NCI-H460 (cell line): ENCODE measurements at regions not wholly inside any gene's neighbourhood (a gene's known extent, or its start where the extent isn't known, plus 50 kb on each side); places are given as distances from the start of the nearest gene placed in this dataset.
"Not testable (repeated sequence)": the region's sequence is repeated elsewhere in the genome, so short reads cannot be mapped to it uniquely, and the experiment has no call there.

ENCODE experiments used
- DNase-seq: peaks from one replicate; pipeline ENCODE4 v3.0.0-alpha.2; 2016; ENCODE audit warnings: low read depth; ENCODE audit errors: extremely low read depth

DNA sequence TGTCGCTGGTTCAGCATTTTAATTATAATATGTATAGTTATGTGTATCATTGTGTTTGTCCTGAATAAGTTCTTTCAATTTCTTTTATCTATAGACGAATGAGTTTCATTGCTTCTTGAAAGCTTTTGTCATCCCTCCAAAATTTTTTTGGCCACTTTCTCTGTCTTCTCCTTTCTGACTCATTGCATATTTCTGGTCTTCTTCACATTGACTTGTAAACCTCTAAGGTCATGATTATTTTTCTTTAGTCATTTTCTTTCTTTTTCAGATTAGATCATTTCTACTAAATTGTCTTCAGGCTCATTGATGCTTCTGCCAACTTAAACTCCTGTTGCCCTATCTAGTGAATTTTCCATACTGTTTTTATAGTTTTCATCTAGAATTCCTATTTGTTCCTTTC lies 555.1 kb downstream of the RPIA start:
- DNase-seq, result not testable (repeated sequence)

DNA sequence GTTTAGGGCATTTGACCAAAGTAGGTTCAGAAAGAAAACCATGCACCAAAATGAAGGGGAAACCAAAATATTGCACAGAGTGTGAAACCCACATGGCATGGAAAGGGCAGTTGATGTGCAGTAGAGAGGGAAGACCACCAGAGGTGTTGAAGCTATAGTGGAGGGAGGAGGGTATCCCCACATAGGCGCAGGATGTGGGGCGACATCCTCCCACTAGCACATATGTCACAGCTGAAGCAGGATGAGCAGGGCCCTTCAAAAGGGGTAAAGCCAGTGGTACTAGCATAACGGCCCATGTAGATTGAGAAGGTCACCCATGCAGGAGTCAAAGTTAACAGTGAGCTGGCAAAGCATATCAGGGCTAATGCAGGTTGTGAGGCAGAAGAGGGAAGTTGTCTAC lies 563.5 kb downstream of the RPIA start:
- not testable (repeated sequence) for DNase-seq

DNA sequence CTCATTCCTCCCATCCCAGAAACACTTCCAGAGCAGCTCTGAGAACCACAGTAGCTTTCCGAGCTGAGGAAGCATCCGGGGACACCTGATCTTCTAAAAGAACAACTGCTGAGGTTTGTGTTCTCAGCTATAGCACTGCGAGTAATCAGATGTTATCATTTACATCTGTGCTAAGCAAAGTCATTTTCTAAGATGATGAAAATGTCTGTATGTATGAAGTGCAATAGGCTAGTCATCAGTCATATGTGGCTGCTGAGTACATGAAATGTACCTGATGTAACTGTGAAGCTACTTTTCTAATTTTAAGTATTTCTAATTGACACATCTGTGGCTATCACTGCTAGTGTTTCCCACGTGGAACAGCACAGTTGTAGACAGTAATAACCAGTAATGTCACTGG lies 582.0 kb downstream of the RPIA start:
- not testable (repeated sequence) for DNase-seq

GRCh38 chr2:89280536-89280935 lies 589.1 kb downstream of the RPIA start:
- not testable (repeated sequence) for DNase-seq

GRCh38 chr2:89286448-89287080 lies 595.1 kb downstream of the RPIA start:
- not testable (repeated sequence) for DNase-seq

DNA sequence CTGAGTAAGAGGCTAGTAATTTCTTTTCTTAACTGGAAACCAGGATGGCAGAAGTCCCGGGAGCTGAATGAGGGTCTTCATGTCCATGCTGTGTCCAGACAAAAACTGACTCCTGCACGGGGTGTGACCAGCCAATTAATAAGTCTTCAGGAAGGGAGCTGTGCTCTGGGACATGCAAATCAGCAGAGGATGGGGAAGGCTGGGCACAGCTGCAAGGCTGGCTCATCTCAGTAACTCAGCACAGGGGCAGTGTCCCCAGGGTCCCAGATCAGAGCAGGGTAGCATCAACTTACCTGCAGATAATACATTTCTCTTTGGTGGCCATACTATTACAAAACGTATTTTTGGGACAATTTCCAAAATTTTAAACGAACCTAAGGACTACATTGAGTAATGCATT lies 595.6 kb downstream of the RPIA start:
- DNase-seq, result not testable (repeated sequence)

- not testable (repeated sequence) for DNase-seq
Measured at GRCh38 chr2:89291717-89292298, 600.3 kb downstream of the RPIA start.

GRCh38 chr2:89293399-89293798 lies 601.9 kb downstream of the RPIA start:
- DNase-seq, result not testable (repeated sequence)

GRCh38 chr2:89294335-89294734 lies 602.9 kb downstream of the RPIA start:
- not testable (repeated sequence) for DNase-seq

DNA sequence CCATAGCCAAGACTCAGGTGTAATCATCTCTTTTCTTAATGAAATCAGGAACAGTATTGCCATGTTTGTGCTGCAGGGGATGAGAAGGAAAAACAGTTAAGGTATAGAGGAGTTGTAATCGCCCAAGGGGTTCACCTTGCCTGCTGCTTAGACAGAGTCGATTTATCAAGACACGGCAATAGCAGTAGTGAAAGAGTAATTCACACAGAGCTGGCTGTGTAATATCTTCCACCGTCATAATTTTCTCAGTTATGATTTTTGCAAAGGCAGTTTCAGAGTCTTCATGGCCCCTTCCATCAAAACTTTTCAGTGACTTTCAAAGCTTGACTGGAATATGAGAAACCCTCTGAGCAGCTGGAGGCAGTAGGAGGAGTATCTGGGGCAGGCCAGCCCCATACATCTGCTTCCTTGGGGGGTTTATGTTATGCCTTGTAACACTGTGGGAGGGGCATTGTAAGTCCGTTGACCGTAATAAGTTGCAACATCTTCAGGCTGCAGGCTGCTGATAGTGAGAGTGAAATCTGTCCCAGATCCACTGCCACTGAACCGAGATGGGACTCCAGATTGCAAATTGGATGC lies 605.4 kb downstream of the RPIA start:
- not testable (repeated sequence) for DNase-seq

DNA sequence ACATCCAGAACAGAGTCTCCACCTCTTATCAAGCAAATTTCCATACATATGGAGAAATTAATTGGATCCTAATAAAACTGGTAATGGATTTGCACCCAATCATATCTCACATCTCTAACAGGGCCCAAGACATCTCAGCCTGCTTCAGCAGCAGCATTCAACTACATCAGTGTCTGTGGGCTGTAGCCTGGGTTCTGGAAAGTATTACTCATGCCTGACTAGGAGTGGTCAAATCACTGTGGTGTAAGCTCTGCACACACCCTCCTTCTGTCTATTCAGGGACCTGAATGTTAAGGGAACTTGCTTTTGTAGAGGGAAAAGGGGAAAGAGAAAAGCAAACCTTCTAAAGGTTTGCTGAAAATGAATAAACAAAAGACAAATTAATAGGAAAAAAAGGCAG lies 607.7 kb downstream of the RPIA start:
- DNase-seq, result not testable (repeated sequence)

GRCh38 chr2:89305623-89306022 lies 614.1 kb downstream of the RPIA start:
- DNase-seq, result not testable (repeated sequence)

DNA sequence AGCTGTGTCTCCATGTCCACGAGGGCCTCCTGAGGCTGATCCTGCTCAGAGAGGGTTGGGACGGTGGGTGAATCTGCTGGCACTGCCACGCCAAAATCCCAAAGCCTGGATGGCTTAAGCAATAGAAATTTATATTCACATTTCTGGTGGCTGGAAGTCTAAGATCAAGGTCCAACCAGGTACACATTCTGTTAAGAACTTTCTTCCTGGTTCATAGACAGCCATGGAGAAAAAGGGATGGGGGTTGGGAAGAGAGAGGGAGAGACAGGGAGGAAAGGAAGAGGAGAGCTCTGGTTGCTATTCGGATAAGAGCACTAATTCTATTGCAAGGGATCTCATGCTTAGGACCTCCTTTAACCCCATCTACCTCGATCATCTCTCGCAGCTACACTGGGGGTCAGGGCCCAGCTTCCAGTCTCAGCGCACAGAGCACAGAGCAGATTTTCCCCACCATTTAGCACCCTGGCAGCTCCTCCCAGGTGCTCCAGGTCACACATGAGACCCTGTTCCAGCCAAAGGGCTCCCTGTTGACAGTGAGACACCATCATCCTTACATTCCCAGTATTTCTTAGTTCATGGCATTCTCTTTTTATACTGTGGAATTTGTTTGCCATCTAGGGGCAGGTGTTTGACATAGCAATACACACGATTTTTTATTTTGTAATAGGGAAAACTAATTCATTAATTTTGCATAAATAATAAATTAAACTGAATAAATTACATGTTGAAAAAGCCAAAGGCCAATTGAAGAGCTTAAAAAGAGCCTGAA lies 615.6 kb downstream of the RPIA start:
- DNase-seq, result not testable (repeated sequence)

- not testable (repeated sequence) for DNase-seq
Measured at GRCh38 chr2:89318990-89319389, 627.5 kb downstream of the RPIA start.

DNA sequence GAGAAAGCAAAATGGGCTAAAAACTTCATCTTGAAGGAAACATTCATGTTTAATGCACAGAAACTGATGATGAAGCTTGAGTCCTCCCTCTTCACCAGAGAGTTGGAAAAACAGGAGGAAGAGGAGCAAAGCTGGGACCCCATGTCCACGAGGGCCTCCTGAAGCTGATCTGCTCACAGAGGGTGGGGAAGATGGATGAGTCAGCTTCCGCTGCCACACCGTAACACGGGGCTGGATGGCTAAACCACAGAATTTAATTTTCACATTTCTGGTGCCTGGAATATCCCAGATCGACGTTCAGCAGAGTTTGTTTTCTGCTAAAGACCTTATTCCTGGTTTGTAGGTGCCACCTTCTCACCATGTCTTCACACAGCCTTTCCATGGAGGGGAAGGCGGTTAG lies 634.4 kb downstream of the RPIA start:
- not testable (repeated sequence) for DNase-seq

- peak; percentile 1 for DNase-seq
Measured at GRCh38 chr2:89326455-89326854, 635.0 kb downstream of the RPIA start.

DNA sequence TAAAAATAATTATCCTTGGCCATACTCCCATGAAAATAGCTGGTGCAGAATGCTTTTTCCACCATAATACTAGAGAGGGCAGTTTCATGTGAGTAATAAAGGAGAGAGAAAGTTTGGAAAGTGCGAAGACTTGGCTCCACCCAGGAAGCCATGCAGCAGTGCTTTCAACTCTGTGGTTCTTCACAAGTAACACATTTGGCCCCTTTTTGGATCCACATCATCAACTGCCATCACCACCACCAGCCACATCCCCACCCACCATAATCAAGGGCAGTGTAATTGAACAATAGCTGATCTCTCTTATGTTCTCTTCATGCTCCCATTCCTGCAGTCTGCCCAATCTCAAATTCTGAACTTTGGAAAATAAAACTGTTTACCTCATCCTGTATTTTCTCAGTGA lies 637.3 kb downstream of the RPIA start:
- DNase-seq, result not testable (repeated sequence)
